ENCODE measurements at regions not wholly inside any gene's neighbourhood (a gene's known extent, or its start where the extent isn't known, plus 50 kb on each side); places are given as distances from the start of the nearest gene placed in this dataset.

- Mint-ChIP-seq H3K4me3 (no peak overlapping the region), H3K36me3 (no peaks in the 10 kb centered on the region), H3K4me1 (peaks cover 0 to 2% (median 0%) of the 10 kb centered on the region in 3 donors), H3K27ac (no peak overlapping the region), H3K9me3 (no peaks in the 10 kb centered on the region), H3K27me3 (no peaks in the 10 kb centered on the region)
Observed at GRCh38 chr1:96998466-96998865, 276.9 kb downstream of the PTBP2 start.

- no peak overlapping the region for H3K4me3 Mint-ChIP-seq
- H3K27me3 Mint-ChIP-seq, result no peaks in the 10 kb centered on the region
- H3K36me3 Mint-ChIP-seq, result no peaks in the 10 kb centered on the region
- H3K4me1 Mint-ChIP-seq, result peaks cover 0 to 2% (median 0%) of the 10 kb centered on the region in 3 donors
- no peak overlapping the region for H3K27ac Mint-ChIP-seq
- peaks cover 0 to 4% (median 0%) of the 10 kb centered on the region in 3 donors for H3K9me3 Mint-ChIP-seq
Observed at GRCh38 chr1:96999191-96999590, 277.6 kb downstream of the PTBP2 start.

GRCh38 chr1:97004054-97004453 lies 282.5 kb downstream of the PTBP2 start:
- Mint-ChIP-seq H3K4me3 (no peak overlapping the region), H3K9me3 (peaks cover 0 to 6% (median 0%) of the 10 kb centered on the region in 3 donors), H3K27ac (no peak overlapping the region), H3K36me3 (no peaks in the 10 kb centered on the region), H3K4me1 (no peaks in the 10 kb centered on the region), H3K27me3 (no peaks in the 10 kb centered on the region)

GRCh38 chr1:97004743-97005142 lies 283.2 kb downstream of the PTBP2 start:
- Mint-ChIP-seq H3K4me1 (no peaks in the 10 kb centered on the region), H3K27me3 (no peaks in the 10 kb centered on the region), H3K4me3 (no peak overlapping the region), H3K27ac (no peak overlapping the region), H3K36me3 (no peaks in the 10 kb centered on the region), H3K9me3 (peaks cover 0 to 6% (median 0%) of the 10 kb centered on the region in 3 donors)

- no peaks in the 10 kb centered on the region for H3K36me3 Mint-ChIP-seq
Observed at GRCh38 chr1:97006044-97006661, 284.6 kb downstream of the PTBP2 start.

GRCh38 chr1:97007840-97008604 lies 286.4 kb downstream of the PTBP2 start:
- peaks cover 0 to 6% (median 0%) of the 10 kb centered on the region in 3 donors for H3K9me3 Mint-ChIP-seq
- no peaks in the 10 kb centered on the region for H3K4me1 Mint-ChIP-seq
- H3K36me3 Mint-ChIP-seq, result no peaks in the 10 kb centered on the region
- H3K27ac Mint-ChIP-seq, result no peak overlapping the region
- no peak overlapping the region for H3K4me3 Mint-ChIP-seq
- no peaks in the 10 kb centered on the region for H3K27me3 Mint-ChIP-seq

More at GRCh38 chr1:97006044-97006661, 284.6 kb downstream of the PTBP2 start:
- Mint-ChIP-seq H3K4me3 (no peak overlapping the region), H3K4me1 (no peaks in the 10 kb centered on the region), H3K9me3 (peaks cover 0 to 6% (median 0%) of the 10 kb centered on the region in 3 donors), H3K27me3 (no peaks in the 10 kb centered on the region), H3K27ac (no peak overlapping the region)

- H3K36me3 Mint-ChIP-seq, result no peaks in the 10 kb centered on the region
- no peak overlapping the region for H3K4me3 Mint-ChIP-seq
- no peaks in the 10 kb centered on the region for H3K27me3 Mint-ChIP-seq
- H3K9me3 Mint-ChIP-seq, result no peaks in the 10 kb centered on the region
- H3K27ac Mint-ChIP-seq, result no peak overlapping the region
- H3K4me1 Mint-ChIP-seq, result no peaks in the 10 kb centered on the region
Observed at GRCh38 chr1:97010566-97011264, 289.1 kb downstream of the PTBP2 start.

- no peak overlapping the region for H3K27ac Mint-ChIP-seq
- H3K4me1 Mint-ChIP-seq, result no peaks in the 10 kb centered on the region
- H3K4me3 Mint-ChIP-seq, result no peak overlapping the region
- no peaks in the 10 kb centered on the region for H3K27me3 Mint-ChIP-seq
- peaks cover 0 to 1% (median 0%) of the 10 kb centered on the region in 3 donors for H3K9me3 Mint-ChIP-seq
- no peaks in the 10 kb centered on the region for H3K36me3 Mint-ChIP-seq
Observed at GRCh38 chr1:97013136-97013535, 291.6 kb downstream of the PTBP2 start.

GRCh38 chr1:97013941-97014340 lies 292.4 kb downstream of the PTBP2 start:
- Mint-ChIP-seq H3K4me3 (no peak overlapping the region), H3K4me1 (no peaks in the 10 kb centered on the region), H3K9me3 (peaks cover 0 to 1% (median 0%) of the 10 kb centered on the region in 3 donors), H3K27me3 (no peaks in the 10 kb centered on the region), H3K27ac (no peak overlapping the region), H3K36me3 (no peaks in the 10 kb centered on the region)

- H3K9me3 Mint-ChIP-seq, result peaks cover 0 to 1% (median 0%) of the 10 kb centered on the region in 3 donors
- H3K4me3 Mint-ChIP-seq, result no peak overlapping the region
- H3K27me3 Mint-ChIP-seq, result no peaks in the 10 kb centered on the region
- no peak overlapping the region for H3K27ac Mint-ChIP-seq
- H3K4me1 Mint-ChIP-seq, result no peaks in the 10 kb centered on the region
- H3K36me3 Mint-ChIP-seq, result no peaks in the 10 kb centered on the region
Observed at GRCh38 chr1:97014426-97014825, 292.8 kb downstream of the PTBP2 start.

- H3K9me3 Mint-ChIP-seq, result peaks cover 0 to 1% (median 0%) of the 10 kb centered on the region in 3 donors
- no peak overlapping the region for H3K4me3 Mint-ChIP-seq
- H3K36me3 Mint-ChIP-seq, result no peaks in the 10 kb centered on the region
- no peaks in the 10 kb centered on the region for H3K27me3 Mint-ChIP-seq
- H3K4me1 Mint-ChIP-seq, result no peaks in the 10 kb centered on the region
- no peak overlapping the region for H3K27ac Mint-ChIP-seq
Observed at GRCh38 chr1:97017895-97018294, 296.3 kb downstream of the PTBP2 start.

All from IgD-negative memory B cell (primary cell).